Neuron (in vitro differentiated cells): ENCODE measurements at regions not wholly inside any gene's neighbourhood (a gene's known extent, or its start where the extent isn't known, plus 50 kb on each side); places are given as distances from the start of the nearest gene placed in this dataset.

Experiments used
- H2AFZ ChIP-seq: one replicate; pipeline ENCODE4 v1.6.1; 2013; ENCODE audit warnings: low read depth, mild to moderate bottlenecking, inconsistent platforms, low read length, moderate library complexity
- H3K27me3 ChIP-seq: one replicate; pipeline ENCODE4 v1.6.1; 2013; ENCODE audit warnings: low read length; ENCODE audit not compliant: insufficient read depth
- H3K36me3 ChIP-seq: one replicate; pipeline ENCODE4 v1.6.1; 2013; ENCODE audit warnings: low read length; ENCODE audit not compliant: insufficient read depth
- H3K4me1 ChIP-seq: one replicate; pipeline ENCODE4 v1.6.1; 2013; ENCODE audit warnings: low read length; ENCODE audit not compliant: insufficient read depth
- H3K4me3 ChIP-seq: 2 replicates; pipeline ENCODE4 v1.5.1; 2013; ENCODE audit warnings: mild to moderate bottlenecking, low read length, moderate library complexity
- H3K9me3 ChIP-seq: one replicate; pipeline ENCODE4 v1.6.1; 2013; ENCODE audit warnings: low read length

DNA sequence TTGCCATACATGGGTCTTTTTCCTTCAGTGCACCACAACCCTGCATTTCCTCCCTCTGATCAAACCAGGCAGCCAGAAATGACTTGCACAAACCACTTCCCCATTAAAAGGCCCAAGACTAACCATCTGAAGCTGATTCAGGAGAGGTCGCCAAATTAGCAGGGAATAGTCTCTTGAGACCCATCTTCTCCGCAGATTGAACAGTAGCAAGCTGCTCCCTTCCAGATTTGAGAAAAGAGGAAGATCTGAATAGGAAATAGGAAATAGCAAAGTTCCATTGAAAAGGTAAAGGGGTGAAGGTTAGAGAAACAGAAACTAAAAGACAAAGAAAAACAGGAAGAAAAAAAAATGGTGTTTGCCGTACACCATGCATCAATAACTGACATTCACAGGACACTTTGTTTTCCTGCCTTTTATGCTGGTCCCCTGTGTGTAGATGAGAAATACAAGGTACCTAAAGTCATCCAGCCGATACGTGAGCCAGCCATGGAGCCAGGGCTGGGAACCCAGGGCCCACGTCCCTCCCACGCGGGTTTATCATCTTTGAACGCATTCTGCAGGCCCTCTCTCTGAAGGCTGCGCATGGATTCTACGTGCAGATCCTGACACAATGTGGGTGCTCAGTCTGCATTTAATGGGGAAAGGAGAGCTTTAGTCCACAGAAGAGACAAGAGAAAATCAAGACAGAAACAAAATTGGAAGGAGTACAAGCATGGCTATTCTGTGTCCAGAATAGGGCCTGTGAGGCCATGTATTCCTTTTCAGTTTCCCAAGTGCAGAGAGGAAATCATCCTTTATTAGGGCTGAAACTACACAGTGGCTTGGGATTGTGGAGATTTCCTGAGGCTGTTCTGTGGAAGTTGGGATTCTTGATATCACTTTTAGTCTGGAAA, 268.4 kb upstream of the NPVF start:
- no peaks in the 10 kb centered on the region for H3K9me3 ChIP-seq
- H3K27me3 ChIP-seq: peaks cover 14% of the 10 kb centered on the region
- H3K4me1 ChIP-seq: peaks cover 6% of the 10 kb centered on the region
- H3K36me3 ChIP-seq: no peaks in the 10 kb centered on the region
- no peak overlapping the region for H2AFZ ChIP-seq
- no peak overlapping the region for H3K4me3 ChIP-seq

DNA sequence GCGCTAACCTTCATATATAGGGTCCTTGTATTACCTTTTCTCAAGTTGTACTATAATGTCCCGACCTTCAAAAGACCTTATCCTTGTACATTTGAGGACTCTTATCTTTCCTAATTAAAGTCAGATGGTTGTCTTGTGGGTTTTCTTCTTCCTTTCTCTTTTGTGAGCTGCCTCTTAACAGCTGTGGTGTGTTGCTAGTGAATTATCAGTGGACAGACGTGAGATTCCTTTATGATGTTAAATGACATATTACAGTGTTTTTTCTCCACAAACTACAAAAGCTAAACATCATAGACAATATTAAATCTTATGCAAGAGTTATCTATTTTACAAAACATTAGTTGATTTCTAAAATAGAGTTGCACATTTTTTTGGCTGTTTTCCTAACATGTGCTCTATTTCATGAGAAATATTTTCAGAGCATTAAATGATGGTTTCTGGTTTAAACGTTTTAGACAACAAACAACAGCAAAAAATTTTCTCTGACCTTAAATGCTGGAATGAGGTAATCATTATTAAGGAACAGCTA, 272.2 kb upstream of the NPVF start:
- Histone ChIP-seq H2AFZ (no peak overlapping the region), H3K36me3 (no peaks in the 10 kb centered on the region), H3K9me3 (no peaks in the 10 kb centered on the region), H3K4me3 (no peak overlapping the region), H3K27me3 (peaks cover 18% of the 10 kb centered on the region), H3K4me1 (no peaks in the 10 kb centered on the region)

DNA sequence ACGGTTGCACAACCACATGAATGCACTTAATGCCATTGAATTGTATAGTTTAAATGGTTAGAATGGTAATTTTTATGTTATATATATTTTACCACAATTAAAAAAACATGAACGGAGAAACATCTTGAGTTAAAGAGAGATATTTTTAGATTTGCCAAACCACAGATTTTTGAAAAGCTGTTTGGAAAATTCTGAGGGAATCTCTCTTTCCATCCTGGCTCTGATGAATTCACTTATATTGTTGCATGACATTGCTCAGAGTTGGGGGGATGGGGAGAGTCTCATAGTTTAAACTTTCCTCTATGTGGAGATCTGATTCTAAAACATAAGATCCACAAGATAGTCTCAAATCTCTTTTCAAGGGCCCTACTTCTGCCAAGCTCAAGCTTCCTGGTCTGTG, 275.0 kb upstream of the NPVF start:
- no peak overlapping the region for H2AFZ ChIP-seq
- peaks cover 18% of the 10 kb centered on the region for H3K27me3 ChIP-seq
- no peaks in the 10 kb centered on the region for H3K36me3 ChIP-seq
- no peak overlapping the region for H3K4me3 ChIP-seq
- H3K9me3 ChIP-seq: no peaks in the 10 kb centered on the region
- H3K4me1 ChIP-seq: no peaks in the 10 kb centered on the region

- Histone ChIP-seq H3K9me3 (no peaks in the 10 kb centered on the region), H3K27me3 (peaks cover 4% of the 10 kb centered on the region), H2AFZ (no peak overlapping the region), H3K4me3 (no peak overlapping the region), H3K36me3 (no peaks in the 10 kb centered on the region), H3K4me1 (no peaks in the 10 kb centered on the region)
Measured at GRCh38 chr7:25512061-25512687, 283.9 kb upstream of the NPVF start.

GRCh38 chr7:25515633-25516275, 287.5 kb upstream of the NPVF start:
- H3K9me3 ChIP-seq: no peaks in the 10 kb centered on the region

DNA sequence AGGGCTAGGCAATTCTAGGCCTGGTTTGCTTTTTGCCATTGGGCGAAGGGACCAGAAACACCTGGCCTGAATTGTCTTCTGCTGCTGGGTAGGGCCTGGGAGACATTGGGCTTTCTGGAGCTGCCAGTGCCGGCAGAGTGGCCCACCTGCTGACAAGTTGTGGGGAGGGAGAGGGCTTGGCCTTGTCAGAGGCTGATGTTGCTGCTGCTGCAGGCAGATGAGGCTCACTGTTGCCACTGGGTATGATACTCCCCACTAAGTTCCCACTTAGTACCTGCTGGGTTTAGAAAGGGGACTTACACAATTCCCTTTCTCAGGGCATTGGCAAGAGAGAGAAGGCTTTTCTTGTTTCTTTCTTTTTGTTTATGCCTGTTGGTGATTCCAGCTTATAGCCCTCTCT, 289.6 kb upstream of the NPVF start:
- H3K4me1 ChIP-seq: no peaks in the 10 kb centered on the region
- no peaks in the 10 kb centered on the region for H3K36me3 ChIP-seq
- H3K27me3 ChIP-seq: peaks cover 4% of the 10 kb centered on the region
- H3K4me3 ChIP-seq: no peak overlapping the region
- H3K9me3 ChIP-seq: no peaks in the 10 kb centered on the region
- no peak overlapping the region for H2AFZ ChIP-seq

More at GRCh38 chr7:25515633-25516275, 287.5 kb upstream of the NPVF start:
- Histone ChIP-seq H2AFZ (no peak overlapping the region), H3K4me1 (no peaks in the 10 kb centered on the region), H3K27me3 (peaks cover 4% of the 10 kb centered on the region), H3K4me3 (no peak overlapping the region), H3K36me3 (no peaks in the 10 kb centered on the region)

- Histone ChIP-seq H3K36me3 (no peaks in the 10 kb centered on the region), H3K27me3 (no peaks in the 10 kb centered on the region), H3K4me1 (no peaks in the 10 kb centered on the region), H3K4me3 (no peak overlapping the region), H3K9me3 (no peaks in the 10 kb centered on the region), H2AFZ (no peak overlapping the region)
Measured at GRCh38 chr7:25520017-25520416, 291.7 kb upstream of the NPVF start.

GRCh38 chr7:25520516-25520915, 292.2 kb upstream of the NPVF start:
- H3K27me3 ChIP-seq: no peaks in the 10 kb centered on the region
- H3K9me3 ChIP-seq: no peaks in the 10 kb centered on the region
- no peak overlapping the region for H2AFZ ChIP-seq
- no peak overlapping the region for H3K4me3 ChIP-seq
- H3K4me1 ChIP-seq: no peaks in the 10 kb centered on the region
- H3K36me3 ChIP-seq: no peaks in the 10 kb centered on the region

DNA sequence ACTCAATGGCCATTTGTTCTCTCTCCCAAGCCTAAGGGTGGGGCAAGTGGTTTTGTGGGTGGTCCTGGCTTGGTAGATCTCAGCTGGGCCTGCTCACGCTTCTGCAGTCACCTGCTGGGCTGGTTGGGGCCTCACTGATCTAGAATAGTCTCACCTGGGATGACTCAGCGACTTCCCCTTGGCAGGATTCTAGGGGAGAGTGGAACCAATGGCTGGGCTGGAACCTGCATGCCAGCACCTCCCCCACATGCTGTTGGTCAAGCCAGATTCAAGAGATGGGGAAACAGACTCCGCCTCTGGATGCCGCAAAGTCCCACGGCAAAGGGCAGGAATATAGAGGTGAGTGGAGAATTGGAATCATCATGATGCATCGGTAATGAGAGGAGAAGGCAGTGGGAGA, 292.9 kb upstream of the NPVF start:
- Histone ChIP-seq H3K4me1 (no peaks in the 10 kb centered on the region), H3K27me3 (no peaks in the 10 kb centered on the region)

GRCh38 chr7:25522727-25523126, 294.4 kb upstream of the NPVF start:
- Histone ChIP-seq H3K4me3 (no peak overlapping the region), H3K9me3 (no peaks in the 10 kb centered on the region), H2AFZ (no peak overlapping the region), H3K36me3 (no peaks in the 10 kb centered on the region), H3K27me3 (no peaks in the 10 kb centered on the region), H3K4me1 (no peaks in the 10 kb centered on the region)

More for the DNA sequence above, 292.9 kb upstream of the NPVF start:
- Histone ChIP-seq H3K36me3 (no peaks in the 10 kb centered on the region), H2AFZ (no peak overlapping the region), H3K9me3 (no peaks in the 10 kb centered on the region), H3K4me3 (no peak overlapping the region)

DNA sequence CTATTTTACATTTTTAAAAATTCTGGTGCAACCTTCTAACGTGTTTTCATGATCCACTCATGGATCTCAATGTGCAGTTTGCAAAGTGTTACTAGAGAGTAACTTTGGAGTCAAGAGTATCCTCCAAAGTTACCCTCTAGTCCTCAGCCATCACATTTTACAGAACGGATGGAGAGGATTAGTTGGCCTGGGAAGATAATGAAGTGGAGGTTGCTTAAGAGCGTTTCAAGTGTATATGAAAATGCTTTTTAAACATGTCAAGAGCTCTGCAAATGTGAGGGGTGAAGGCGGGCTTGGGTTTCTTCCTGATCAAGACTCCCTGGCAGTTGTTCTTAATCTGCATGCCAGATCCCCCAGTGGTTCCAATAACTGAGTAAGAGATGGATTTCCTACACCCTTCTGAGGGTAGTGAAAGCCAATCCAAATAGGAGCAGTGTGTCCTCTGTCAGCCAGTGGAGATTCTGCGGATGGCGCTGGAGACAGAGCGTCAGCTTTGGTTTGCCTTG, 299.4 kb upstream of the NPVF start:
- no peaks in the 10 kb centered on the region for H3K9me3 ChIP-seq

GRCh38 chr7:25529320-25529719, 301.0 kb upstream of the NPVF start:
- peaks cover 4% of the 10 kb centered on the region for H3K4me1 ChIP-seq
- H3K36me3 ChIP-seq: no peaks in the 10 kb centered on the region
- H3K27me3 ChIP-seq: no peaks in the 10 kb centered on the region
- H3K4me3 ChIP-seq: no peak overlapping the region
- no peak overlapping the region for H2AFZ ChIP-seq
- H3K9me3 ChIP-seq: no peaks in the 10 kb centered on the region

More for the DNA sequence above, 299.4 kb upstream of the NPVF start:
- Histone ChIP-seq H3K27me3 (no peaks in the 10 kb centered on the region), H2AFZ (no peak overlapping the region), H3K4me1 (peaks cover 4% of the 10 kb centered on the region), H3K36me3 (no peaks in the 10 kb centered on the region), H3K4me3 (no peak overlapping the region)

- peaks cover 16% of the 10 kb centered on the region for H3K27me3 ChIP-seq
- H2AFZ ChIP-seq: no peak overlapping the region
- no peak overlapping the region for H3K4me3 ChIP-seq
- H3K4me1 ChIP-seq: no peaks in the 10 kb centered on the region
- no peaks in the 10 kb centered on the region for H3K36me3 ChIP-seq
- no peaks in the 10 kb centered on the region for H3K9me3 ChIP-seq
Measured at GRCh38 chr7:25536851-25537250, 308.6 kb upstream of the NPVF start.
